ENCODE measurements at regions not wholly inside any gene's neighbourhood (a gene's known extent, or its start where the extent isn't known, plus 50 kb on each side); places are given as distances from the start of the nearest gene placed in this dataset.

DNA sequence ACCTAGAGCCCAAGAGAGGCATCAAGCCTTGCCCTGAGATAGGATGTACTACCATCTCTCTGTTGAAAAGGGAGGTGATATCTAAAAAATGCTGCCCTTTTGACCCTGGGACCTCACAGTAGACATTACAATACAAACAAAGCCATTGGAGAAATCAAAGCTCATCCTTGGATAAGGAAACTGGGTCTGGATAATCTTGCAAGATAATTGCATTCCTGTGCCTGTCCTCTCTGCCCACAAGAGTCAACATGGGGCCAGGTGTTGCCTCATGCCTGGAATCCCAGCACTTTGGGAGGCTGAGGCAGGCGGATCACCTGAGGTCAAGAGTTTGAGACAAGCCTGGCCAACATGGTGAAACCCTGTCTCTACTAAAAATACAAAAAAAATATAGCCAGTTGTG is 57.3 kb upstream of the DLG1 start:
- H3K4me1 ChIP-seq (ENCODE audit: control insufficient read depth, insufficient read depth, low read length) = no peaks in the 10 kb centered on the region; the same call in 1 of the 2 replicates
- no peak overlapping the region for H3K27ac ChIP-seq (ENCODE audit: low read length)
- ChIA-PET CTCF (interaction anchor here (0.6 kb wide), 1 partner anchor 157 kb away, joined by 3 read pairs; no protein-coding TSS in a partner anchor), POLR2A (no interaction called here)
- H3K36me3 ChIP-seq (ENCODE audit: control insufficient read depth, insufficient read depth, low read length) = no peaks in the 10 kb centered on the region
- no peak overlapping the region for H3K4me3 ChIP-seq (ENCODE audit: low read depth in 2 of 2, low read length in 2 of 2)
- DNase-seq (ENCODE audit: low read depth, low spot score) (no peak), ATAC-seq (no peak)
- in situ Hi-C loops (cut with HindIII; ENCODE audit: low pct_unique_long_range_greater_than_20kb, low sequenced_read_pairs) (no loop called here), intact Hi-C loops (cut with micrococcal nuclease; ENCODE audit: unreplicated experiment) (no loop called here)
- TF ChIP-seq TCF7L2 (IDR thresholded peaks at IDR 0.05; ENCODE audit: low read depth, low read length) (no peak), SIN3A (IDR thresholded peaks at IDR 0.05; ENCODE audit: borderline replicate concordance, insufficient read depth, low read depth, low read length) (no peak), POLR2AphosphoS5 (IDR thresholded peaks at IDR 0.05; ENCODE audit: low read depth, low read length) (no peak)
- TF ChIP-seq, protein P1, sequence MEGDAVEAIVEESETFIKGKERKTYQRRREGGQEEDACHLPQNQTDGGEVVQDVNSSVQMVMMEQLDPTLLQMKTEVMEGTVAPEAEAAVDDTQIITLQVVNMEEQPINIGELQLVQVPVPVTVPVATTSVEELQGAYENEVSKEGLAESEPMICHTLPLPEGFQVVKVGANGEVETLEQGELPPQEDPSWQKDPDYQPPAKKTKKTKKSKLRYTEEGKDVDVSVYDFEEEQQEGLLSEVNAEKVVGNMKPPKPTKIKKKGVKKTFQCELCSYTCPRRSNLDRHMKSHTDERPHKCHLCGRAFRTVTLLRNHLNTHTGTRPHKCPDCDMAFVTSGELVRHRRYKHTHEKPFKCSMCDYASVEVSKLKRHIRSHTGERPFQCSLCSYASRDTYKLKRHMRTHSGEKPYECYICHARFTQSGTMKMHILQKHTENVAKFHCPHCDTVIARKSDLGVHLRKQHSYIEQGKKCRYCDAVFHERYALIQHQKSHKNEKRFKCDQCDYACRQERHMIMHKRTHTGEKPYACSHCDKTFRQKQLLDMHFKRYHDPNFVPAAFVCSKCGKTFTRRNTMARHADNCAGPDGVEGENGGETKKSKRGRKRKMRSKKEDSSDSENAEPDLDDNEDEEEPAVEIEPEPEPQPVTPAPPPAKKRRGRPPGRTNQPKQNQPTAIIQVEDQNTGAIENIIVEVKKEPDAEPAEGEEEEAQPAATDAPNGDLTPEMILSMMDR (IDR thresholded peaks at IDR 0.05) = no peak
- TF ChIP-seq, protein P2, sequence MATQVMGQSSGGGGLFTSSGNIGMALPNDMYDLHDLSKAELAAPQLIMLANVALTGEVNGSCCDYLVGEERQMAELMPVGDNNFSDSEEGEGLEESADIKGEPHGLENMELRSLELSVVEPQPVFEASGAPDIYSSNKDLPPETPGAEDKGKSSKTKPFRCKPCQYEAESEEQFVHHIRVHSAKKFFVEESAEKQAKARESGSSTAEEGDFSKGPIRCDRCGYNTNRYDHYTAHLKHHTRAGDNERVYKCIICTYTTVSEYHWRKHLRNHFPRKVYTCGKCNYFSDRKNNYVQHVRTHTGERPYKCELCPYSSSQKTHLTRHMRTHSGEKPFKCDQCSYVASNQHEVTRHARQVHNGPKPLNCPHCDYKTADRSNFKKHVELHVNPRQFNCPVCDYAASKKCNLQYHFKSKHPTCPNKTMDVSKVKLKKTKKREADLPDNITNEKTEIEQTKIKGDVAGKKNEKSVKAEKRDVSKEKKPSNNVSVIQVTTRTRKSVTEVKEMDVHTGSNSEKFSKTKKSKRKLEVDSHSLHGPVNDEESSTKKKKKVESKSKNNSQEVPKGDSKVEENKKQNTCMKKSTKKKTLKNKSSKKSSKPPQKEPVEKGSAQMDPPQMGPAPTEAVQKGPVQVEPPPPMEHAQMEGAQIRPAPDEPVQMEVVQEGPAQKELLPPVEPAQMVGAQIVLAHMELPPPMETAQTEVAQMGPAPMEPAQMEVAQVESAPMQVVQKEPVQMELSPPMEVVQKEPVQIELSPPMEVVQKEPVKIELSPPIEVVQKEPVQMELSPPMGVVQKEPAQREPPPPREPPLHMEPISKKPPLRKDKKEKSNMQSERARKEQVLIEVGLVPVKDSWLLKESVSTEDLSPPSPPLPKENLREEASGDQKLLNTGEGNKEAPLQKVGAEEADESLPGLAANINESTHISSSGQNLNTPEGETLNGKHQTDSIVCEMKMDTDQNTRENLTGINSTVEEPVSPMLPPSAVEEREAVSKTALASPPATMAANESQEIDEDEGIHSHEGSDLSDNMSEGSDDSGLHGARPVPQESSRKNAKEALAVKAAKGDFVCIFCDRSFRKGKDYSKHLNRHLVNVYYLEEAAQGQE (IDR thresholded peaks at IDR 0.05; ENCODE audit: insufficient read depth in 1 of 2, low read depth in 2 of 2, low read length in 1 of 2) = no peak
- H3K9me3 ChIP-seq (ENCODE audit: control insufficient read depth, insufficient read depth, low read depth, low read length) = peaks cover 7% of the 10 kb centered on the region; the same call in 1 of the 2 replicates
- no peaks in the 10 kb centered on the region for H3K27me3 ChIP-seq (ENCODE audit: control insufficient read depth, insufficient read depth, low read length)
- BruUV-seq (replicated peaks) = no TSS peak

DNA sequence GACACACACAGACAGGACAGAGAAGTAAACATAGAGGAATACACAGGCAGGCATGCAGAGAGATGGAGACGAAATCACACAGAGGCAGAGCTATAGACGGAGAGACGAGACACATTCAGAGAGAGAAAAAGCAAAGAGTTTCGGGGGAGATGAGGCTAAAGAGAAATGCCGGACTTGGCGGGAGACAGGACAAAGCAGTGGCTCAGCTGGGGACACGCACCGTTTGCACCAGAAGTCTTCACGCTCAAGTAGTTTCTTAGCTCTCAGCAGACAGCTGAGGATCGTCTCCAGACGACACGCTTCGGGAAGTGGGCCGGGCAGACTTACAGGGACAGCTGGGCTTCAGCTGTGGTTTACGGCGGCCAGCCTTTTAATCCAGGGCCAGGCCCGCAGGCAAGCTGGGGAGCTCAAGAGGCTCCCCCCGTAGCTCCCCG is 56.2 kb upstream of the DLG1 start:
- H3K36me3 ChIP-seq (ENCODE audit: control insufficient read depth, insufficient read depth, low read length) = no peaks in the 10 kb centered on the region
- in situ Hi-C loops (cut with HindIII; ENCODE audit: low pct_unique_long_range_greater_than_20kb, low sequenced_read_pairs) = no loop called here
- DNase-seq (ENCODE audit: low read depth, low spot score) (no peak), ATAC-seq (0 out of 2 replicates have a peak, but pooled peaks have one; percentile 6)
- no peak overlapping the region for H3K4me3 ChIP-seq (ENCODE audit: low read depth in 2 of 2, low read length in 2 of 2)
- CTCF ChIA-PET = no interaction called here
- no peak overlapping the region for H3K27ac ChIP-seq (ENCODE audit: low read length)
- BruUV-seq (replicated peaks) = no TSS peak
- POLR2A ChIA-PET = interaction anchor here (0.6 kb wide), 1 partner anchor 18 kb away, joined by 5 read pairs; no protein-coding TSS in a partner anchor
- H3K4me1 ChIP-seq (ENCODE audit: control insufficient read depth, insufficient read depth, low read length) = no peaks in the 10 kb centered on the region; the same call in 1 of the 2 replicates
- no peaks in the 10 kb centered on the region for H3K27me3 ChIP-seq (ENCODE audit: control insufficient read depth, insufficient read depth, low read length)
- no peaks in the 10 kb centered on the region for H3K9me3 ChIP-seq (ENCODE audit: control insufficient read depth, insufficient read depth, low read depth, low read length)
- intact Hi-C loops (cut with micrococcal nuclease; ENCODE audit: unreplicated experiment) = no loop called here
- TF ChIP-seq, protein P2 (IDR thresholded peaks at IDR 0.05; ENCODE audit: insufficient read depth in 1 of 2, low read depth in 2 of 2, low read length in 1 of 2) = no peak
- TF ChIP-seq TCF7L2 (IDR thresholded peaks at IDR 0.05; ENCODE audit: low read depth, low read length) = no peak
- TF ChIP-seq POLR2AphosphoS5 (IDR thresholded peaks at IDR 0.05; ENCODE audit: low read depth, low read length) = no peak
- TF ChIP-seq, protein P1 (IDR thresholded peaks at IDR 0.05) = no peak
- TF ChIP-seq SIN3A (IDR thresholded peaks at IDR 0.05; ENCODE audit: borderline replicate concordance, insufficient read depth, low read depth, low read length) = no peak

All from Panc1 (cell line).